PC-3 (cell line): ENCODE measurements at regions not wholly inside any gene's neighbourhood (a gene's known extent, or its start where the extent isn't known, plus 50 kb on each side); places are given as distances from the start of the nearest gene placed in this dataset.
"Not testable (repeated sequence)": the region's sequence is repeated elsewhere in the genome, so short reads cannot be mapped to it uniquely, and the experiment has no call there.

Experiments
- ATAC-seq: fragments of 200-7000 bp; cut with Tn5 transposase; 2 replicates; pipeline ENCODE4 v1.9.1; 2020; ENCODE audit warnings: mild to moderate bottlenecking, moderate library complexity
- BruUV-seq: library from RNA; stranded (reverse); fragments of 400-500 nt; replicated peaks from 2 replicates; lab custom pipeline; 2021; lab: Mats Ljungman, UMichigan
- CTCF ChIA-PET: fragments of 300-600 bp; sonication (Branson Sonifier 250); formaldehyde crosslinking; loops from one replicate; lab custom pipeline; 2022; ENCODE audit warnings: antibody characterized with exemption; lab: Charles Lee
- POLR2A ChIA-PET: fragments of 300-600 bp; sonication (Branson Sonifier 250); formaldehyde crosslinking; loops from one replicate; lab custom pipeline; 2022; ENCODE audit warnings: antibody characterized with exemption; ENCODE audit not compliant: unreplicated experiment; lab: Charles Lee
- DNase-seq: peaks from one replicate; pipeline ENCODE4 v3.0.0-alpha.2; 2015
- H2AFZ ChIP-seq: fragments of 300-600 bp; sonication (generic); 2 replicates; pipeline ENCODE4 v1.6.0; 2016; ENCODE audit warnings: antibody characterized with exemption, low read length
- H3F3A ChIP-seq: fragments of 300-600 bp; sonication (generic); one replicate; pipeline ENCODE4 v1.6.0; 2017; ENCODE audit warnings: antibody characterized with exemption, low read length, control low read depth, mild to moderate bottlenecking; ENCODE audit not compliant: unreplicated experiment
- H3K27ac ChIP-seq: fragments of 300-600 bp; sonication (generic); 2 replicates; pipeline ENCODE4 v1.5.1; 2016; ENCODE audit warnings: mild to moderate bottlenecking, low read length
- H3K27me3 ChIP-seq: fragments of 300-600 bp; sonication (generic); 2 replicates; pipeline ENCODE4 v1.6.1; 2016; ENCODE audit warnings: low read length, mixed read lengths
- H3K36me3 ChIP-seq: fragments of 300-600 bp; sonication (generic); 2 replicates; pipeline ENCODE4 v1.6.1; 2016; ENCODE audit warnings: low read depth, mixed run types, low read length, mixed read lengths
- H3K4me1 ChIP-seq: fragments of 300-600 bp; sonication (generic); 2 replicates; pipeline ENCODE4 v1.5.1; 2016; ENCODE audit warnings: low read length; ENCODE audit not compliant: insufficient read depth
- H3K4me2 ChIP-seq: fragments of 300-600 bp; sonication (generic); 2 replicates; pipeline ENCODE4 v1.6.0; 2016; ENCODE audit warnings: low read length
- H3K4me3 ChIP-seq: fragments of 300-600 bp; sonication (generic); 2 replicates; pipeline ENCODE4 v1.5.1; 2016; ENCODE audit warnings: mild to moderate bottlenecking, low read length, mixed read lengths
- H3K79me2 ChIP-seq: fragments of 300-600 bp; sonication (generic); 2 replicates; pipeline ENCODE4 v1.6.1; 2017; ENCODE audit warnings: low read length, mixed read lengths
- H3K9ac ChIP-seq: fragments of 300-600 bp; sonication (generic); 2 replicates; pipeline ENCODE4 v1.6.0; 2016; ENCODE audit warnings: mild to moderate bottlenecking, low read length
- H3K9me2 ChIP-seq: fragments of 300-600 bp; sonication (generic); replicated peaks from 2 replicates; pipeline ENCODE4 v1.6.1; 2016; ENCODE audit warnings: mixed run types, low read length, mixed read lengths
- H3K9me3 ChIP-seq: fragments of 300-600 bp; sonication (generic); 2 replicates; pipeline ENCODE4 v1.6.1; 2016; ENCODE audit warnings: low read length, mixed read lengths
- H4K20me1 ChIP-seq: fragments of 300-600 bp; sonication (generic); 2 replicates; pipeline ENCODE4 v1.6.1; 2016; ENCODE audit warnings: low read length, mixed read lengths
- CTCF ChIP-seq: fragments of 300-600 bp; sonication (generic); conservative IDR thresholded peaks from 2 replicates; pipeline ENCODE4 v1.5.1; 2017; ENCODE audit warnings: antibody characterized with exemption, low read depth, mild to moderate bottlenecking, low read length
- EZH2 ChIP-seq: fragments of 300-600 bp; sonication (generic); IDR thresholded peaks from one replicate; pipeline ENCODE4 v1.6.1; 2017; ENCODE audit warnings: antibody characterized with exemption, mild to moderate bottlenecking, low read length; ENCODE audit not compliant: unreplicated experiment
- EZH2phosphoT487 ChIP-seq: fragments of 300-600 bp; sonication (generic); IDR thresholded peaks from 2 replicates; pipeline ENCODE4 v1.6.1; 2018; ENCODE audit warnings: mild to moderate bottlenecking, antibody characterized with exemption, low read length, borderline replicate concordance
- intact Hi-C: fragments of 100-400 bp; cut with micrococcal nuclease; formaldehyde crosslinking; loops from 2 replicates; pipeline ENCODE4 v1.9.0; 2023

GRCh38 chr18:61635901-61636528 lies 256.8 kb downstream of the RNF152 start:
- ChIA-PET CTCF (no interaction called here), POLR2A (no interaction called here)
- no peak; the same call in 1 of the 2 replicates for ATAC-seq

GRCh38 chr18:61628085-61628484 lies 264.7 kb downstream of the RNF152 start:
- H3K27me3 ChIP-seq: no peaks in the 10 kb centered on the region
- no peak overlapping the region for H3K27ac ChIP-seq
- no peaks in the 10 kb centered on the region for H3K79me2 ChIP-seq
- TF ChIP-seq EZH2 (no peak), CTCF (no peak), EZH2phosphoT487 (no peak)
- DNase-seq (peak; percentile 26), ATAC-seq (no peak)
- H3K4me2 ChIP-seq: no peak overlapping the region
- H3K36me3 ChIP-seq: no peaks in the 10 kb centered on the region
- ChIA-PET POLR2A (interaction anchor here (0.6 kb wide), 1 partner anchor 69 kb away, joined by 3 read pairs; no protein-coding TSS in a partner anchor), CTCF (no interaction called here)
- no peak overlapping the region for H3K9ac ChIP-seq
- H3K9me2 ChIP-seq: no peaks in the 10 kb centered on the region
- H3K9me3 ChIP-seq: no peaks in the 10 kb centered on the region
- H4K20me1 ChIP-seq: no peaks in the 10 kb centered on the region
- no TSS peak for BruUV-seq
- H3K4me3 ChIP-seq: no peak overlapping the region
- no peak overlapping the region for H2AFZ ChIP-seq
- H3F3A ChIP-seq: no peaks in the 10 kb centered on the region
- intact Hi-C loops: no loop called here
- H3K4me1 ChIP-seq: no peaks in the 10 kb centered on the region

More at GRCh38 chr18:61635901-61636528, 256.8 kb downstream of the RNF152 start:
- H4K20me1 ChIP-seq: no peaks in the 10 kb centered on the region
- H3K9ac ChIP-seq: no peak overlapping the region
- H3K4me1 ChIP-seq: no peaks in the 10 kb centered on the region
- no peaks in the 10 kb centered on the region for H3K27me3 ChIP-seq
- H3K4me2 ChIP-seq: no peak overlapping the region
- no peak overlapping the region for H3K4me3 ChIP-seq
- DNase-seq: peak; percentile 61
- TF ChIP-seq EZH2phosphoT487 (no peak), CTCF (peak; percentile 87)
- intact Hi-C loops: loop anchor here (1.0 to 2.0 kb wide), 2 partner anchors 265 to 495 kb away; no protein-coding TSS in a partner anchor
- H3K36me3 ChIP-seq: no peaks in the 10 kb centered on the region; the same call in 1 of the 2 replicates
- H3K9me2 ChIP-seq: no peaks in the 10 kb centered on the region
- H2AFZ ChIP-seq: 0 out of 2 replicates have a peak overlapping the region, but pooled peaks have one; percentile 9
- H3K27ac ChIP-seq: no peak overlapping the region
- no peaks in the 10 kb centered on the region for H3F3A ChIP-seq
- no TSS peak for BruUV-seq
- no peaks in the 10 kb centered on the region for H3K9me3 ChIP-seq
- H3K79me2 ChIP-seq: no peaks in the 10 kb centered on the region

GRCh38 chr18:61624631-61625030 lies 268.2 kb downstream of the RNF152 start:
- H4K20me1 ChIP-seq, BruUV-seq, H3K4me1 ChIP-seq, H3K27ac ChIP-seq, DNase-seq, H3F3A ChIP-seq, H3K4me3 ChIP-seq, H3K36me3 ChIP-seq, H2AFZ ChIP-seq, POLR2A ChIA-PET, H3K9me3 ChIP-seq, H3K4me2 ChIP-seq, H3K27me3 ChIP-seq, H3K9me2 ChIP-seq, CTCF ChIA-PET, H3K79me2 ChIP-seq, intact Hi-C loops, H3K9ac ChIP-seq, ATAC-seq: not testable (repeated sequence)
